Spleen (tissue), 11 donors: ENCODE measurements at regions not wholly inside any gene's neighbourhood (a gene's known extent, or its start where the extent isn't known, plus 50 kb on each side); places are given as distances from the start of the nearest gene placed in this dataset.

Source experiments
- DNase-seq: peaks from one replicate; pipeline ENCODE4 v3.0.0-alpha.2; 2020
- H3K27ac ChIP-seq, 8 donors: fragments of 200-600 bp; sonication (generic) in 7 of 8; 1 replicate in 4 of 8; 2 replicates in 4 of 8; pipeline versions ENCODE4 v1.5.0 to v1.8.0; 2016 to 2021; ENCODE audit warnings: inconsistent platforms in 4 of 8, mild to moderate bottlenecking in 4 of 8, moderate library complexity in 1 of 8
- H3K27me3 ChIP-seq, 7 donors: fragments of 200-600 bp; sonication (generic) in 6 of 7; replicated peaks in 1 of 7; 1 replicate in 4 of 7; 2 replicates in 3 of 7; pipeline versions ENCODE4 v1.5.0 to v1.8.0; 2016 to 2021; ENCODE audit warnings: inconsistent platforms in 3 of 7, mild to moderate bottlenecking in 1 of 7
- H3K36me3 ChIP-seq, 6 donors: fragments of 200-600 bp; sonication (generic) in 5 of 6; 1 replicate in 4 of 6; 2 replicates in 2 of 6; pipeline versions ENCODE4 v1.5.0 to v1.8.0; 2016 to 2021; ENCODE audit warnings: inconsistent platforms in 2 of 6
- H3K4me1 ChIP-seq, 6 donors: fragments of 200-600 bp; sonication (generic) in 5 of 6; 1 replicate in 3 of 6; 2 replicates in 3 of 6; pipeline versions ENCODE4 v1.5.0 to v1.8.0; 2016 to 2021; ENCODE audit warnings: inconsistent platforms in 3 of 6
- H3K4me3 ChIP-seq, 8 donors: fragments of 200-600 bp; sonication (generic) in 7 of 8; 1 replicate in 4 of 8; 2 replicates in 4 of 8; pipeline versions ENCODE4 v1.5.0 to v1.8.0; 2016 to 2021; ENCODE audit warnings: inconsistent platforms in 4 of 8, mild to moderate bottlenecking in 4 of 8, moderate library complexity in 2 of 8
- H3K9me3 ChIP-seq, 8 donors: fragments of 200-600 bp; sonication (generic) in 7 of 8; 1 replicate in 4 of 8; 2 replicates in 4 of 8; pipeline versions ENCODE4 v1.5.0 to v1.8.0; 2016 to 2021; ENCODE audit warnings: inconsistent platforms in 4 of 8
- POLR2A ChIP-seq, 3 donors: fragments of 450-650 bp; IDR thresholded peaks; one replicate each; pipeline ENCODE4 v1.5.1; 2017; ENCODE audit warnings: antibody characterized with exemption in 3 of 3, mild to moderate bottlenecking in 1 of 3
- POLR2AphosphoS5 ChIP-seq, 3 donors: sonication (generic); formaldehyde crosslinking; IDR thresholded peaks; one replicate each; pipeline ENCODE4 v1.5.1; 2017; ENCODE audit warnings: antibody characterized with exemption in 3 of 3
- WGBS, 5 donors: extraction: QIAGEN DNeasy Blood & Tissue Kit in 3 of 5; methylation state at CpG; one replicate each; pipeline versions ENCODE4 v1.1.5 to v1.1.7; 2013 to 2018; 5-methylcytosine and 5-hydroxymethylcytosine counted together
- intact Hi-C: fragments of 100-400 bp; cut with DNase I; formaldehyde crosslinking; loops from one replicate; pipeline ENCODE4 v1.15.0; 2023; ENCODE audit warnings: low total_unique reads
- TF ChIP-seq, protein P1 (sequence below), 11 experiments: fragments of 200-600 bp in 7 of 11; fragments of 450-650 bp in 4 of 11; sonication (generic) in 4 of 11; IDR thresholded peaks in 8 of 11; conservative IDR thresholded peaks in 3 of 11; 1 replicate in 7 of 11; 2 replicates in 4 of 11; pipeline versions ENCODE4 v1.4.0 to v1.8.0; 2016 to 2021; ENCODE audit warnings: antibody characterized with exemption in 11 of 11, inconsistent platforms in 4 of 11, mild to moderate bottlenecking in 1 of 11
- donor health status: healthy with polysubstance abuse.
- donor health status: DM: no; HTN: no; CAD: no; lungs with moderate emphysema.
- donor health status: DM: no; HTN: no; CAD: no.
- donor health status: Bipolar disorder and iron deficiency.
- donor health status: healthy.
- donor health status: DM: no; HTN: no; CAD: no.
- donor health status: DM: yes; HTN: yes; CAD: no.

DNA sequence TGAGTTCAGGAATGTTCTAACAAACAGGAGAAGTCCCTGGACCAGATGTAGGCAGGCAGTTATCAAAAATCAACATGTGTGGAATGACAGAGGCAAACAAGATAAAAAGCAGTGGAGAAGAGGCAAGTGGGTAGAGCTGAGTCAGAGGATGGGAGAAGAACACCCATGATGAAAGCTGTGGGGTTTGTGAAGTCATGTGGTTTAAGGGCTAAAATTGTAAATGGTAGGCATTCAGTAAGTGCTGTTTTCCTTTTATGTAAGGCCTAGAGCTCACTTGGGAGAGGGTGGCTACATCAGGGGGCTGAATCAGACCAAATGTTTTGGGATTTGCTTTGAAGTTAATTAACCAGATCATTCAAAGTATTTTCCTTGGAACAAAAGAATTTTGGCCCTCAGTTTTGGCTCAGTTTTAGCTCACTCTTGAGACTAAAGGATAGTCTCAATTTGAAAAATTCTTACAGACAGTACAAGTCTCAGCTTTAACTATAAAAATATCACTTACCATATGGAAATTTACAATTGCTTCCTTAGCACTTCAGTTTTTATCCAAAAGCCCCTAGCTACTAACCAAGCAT is 114.5 kb upstream of the PCDH7 start:
- TF ChIP-seq POLR2A (IDR thresholded peaks at IDR 0.05) (no peak), POLR2AphosphoS5 (IDR thresholded peaks at IDR 0.05) (no peak)
- TF ChIP-seq, protein P1, sequence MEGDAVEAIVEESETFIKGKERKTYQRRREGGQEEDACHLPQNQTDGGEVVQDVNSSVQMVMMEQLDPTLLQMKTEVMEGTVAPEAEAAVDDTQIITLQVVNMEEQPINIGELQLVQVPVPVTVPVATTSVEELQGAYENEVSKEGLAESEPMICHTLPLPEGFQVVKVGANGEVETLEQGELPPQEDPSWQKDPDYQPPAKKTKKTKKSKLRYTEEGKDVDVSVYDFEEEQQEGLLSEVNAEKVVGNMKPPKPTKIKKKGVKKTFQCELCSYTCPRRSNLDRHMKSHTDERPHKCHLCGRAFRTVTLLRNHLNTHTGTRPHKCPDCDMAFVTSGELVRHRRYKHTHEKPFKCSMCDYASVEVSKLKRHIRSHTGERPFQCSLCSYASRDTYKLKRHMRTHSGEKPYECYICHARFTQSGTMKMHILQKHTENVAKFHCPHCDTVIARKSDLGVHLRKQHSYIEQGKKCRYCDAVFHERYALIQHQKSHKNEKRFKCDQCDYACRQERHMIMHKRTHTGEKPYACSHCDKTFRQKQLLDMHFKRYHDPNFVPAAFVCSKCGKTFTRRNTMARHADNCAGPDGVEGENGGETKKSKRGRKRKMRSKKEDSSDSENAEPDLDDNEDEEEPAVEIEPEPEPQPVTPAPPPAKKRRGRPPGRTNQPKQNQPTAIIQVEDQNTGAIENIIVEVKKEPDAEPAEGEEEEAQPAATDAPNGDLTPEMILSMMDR (IDR thresholded peaks at IDR 0.05 in 8 of 11, conservative IDR thresholded peaks at IDR 0.05 in 3 of 11), result no peak
- Histone ChIP-seq H3K36me3 (no peaks in the 10 kb centered on the region), H3K27ac (no peak overlapping the region), H3K27me3 (no peaks in the 10 kb centered on the region), H3K4me3 (no peak overlapping the region), H3K4me1 (no peaks in the 10 kb centered on the region), H3K9me3 (peaks cover 0 to 23% (median 8%) of the 10 kb centered on the region in 8 donors)
- DNase-seq, result no peak
- intact Hi-C loops, result no loop called here

DNA sequence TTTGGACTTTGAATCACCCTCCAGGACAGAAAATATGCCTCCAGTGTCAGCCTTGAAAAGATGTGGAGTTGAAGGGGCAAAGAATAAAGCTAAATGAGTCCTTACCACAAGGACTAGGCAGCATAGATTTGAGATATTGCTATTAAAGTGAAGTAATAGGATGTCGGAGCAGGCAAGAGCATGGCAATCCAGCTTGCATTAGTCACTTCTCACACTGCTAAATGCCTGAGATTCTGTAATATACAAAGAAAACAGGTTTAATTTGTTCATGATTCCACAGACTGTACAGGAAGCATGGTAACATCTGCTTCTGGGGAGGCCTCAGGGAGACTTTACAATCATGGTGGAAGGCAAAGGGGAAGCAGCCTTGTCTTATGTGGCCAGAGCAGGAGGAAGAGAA is 109.8 kb upstream of the PCDH7 start:
- no peaks in the 10 kb centered on the region for H3K36me3 ChIP-seq
- H3K9me3 ChIP-seq, result peaks cover 0 to 10% (median 2%) of the 10 kb centered on the region in 8 donors
- no peaks in the 10 kb centered on the region for H3K4me1 ChIP-seq
- TF ChIP-seq, protein P1 (IDR thresholded peaks at IDR 0.05 in 8 of 11, conservative IDR thresholded peaks at IDR 0.05 in 3 of 11), result no peak
- TF ChIP-seq POLR2AphosphoS5 (IDR thresholded peaks at IDR 0.05) (no peak), POLR2A (IDR thresholded peaks at IDR 0.05) (no peak)
- WGBS, 5 donors, result 84 to 95% (median 92%) methylated on average over 1 of the region's 1 CpG
- intact Hi-C loops, result no loop called here
- no peak overlapping the region for H3K27ac ChIP-seq
- no peaks in the 10 kb centered on the region for H3K27me3 ChIP-seq
- no peak overlapping the region for H3K4me3 ChIP-seq
- DNase-seq, result no peak

DNA sequence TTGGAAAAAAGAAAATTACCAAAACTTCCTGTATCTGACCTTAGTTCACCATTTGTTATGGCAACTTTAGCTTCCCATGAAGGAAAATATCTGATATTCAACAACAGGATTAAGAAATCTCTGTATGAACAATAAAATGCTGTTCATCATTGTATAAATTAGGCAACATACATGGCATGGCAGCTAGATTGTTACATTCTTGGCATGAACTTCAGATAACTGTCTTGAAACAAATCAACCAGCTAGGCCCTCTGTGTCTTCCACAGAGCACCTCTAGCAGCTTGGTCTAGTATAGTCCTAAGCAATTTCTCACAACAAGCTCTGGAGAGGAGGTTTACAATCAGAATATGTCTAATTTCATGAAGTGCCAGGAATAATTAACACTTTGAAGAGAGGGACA is 105.4 kb upstream of the PCDH7 start:
- Histone ChIP-seq H3K4me1 (no peaks in the 10 kb centered on the region), H3K36me3 (no peaks in the 10 kb centered on the region), H3K27ac (no peak overlapping the region), H3K9me3 (peaks cover 0 to 7% (median 0%) of the 10 kb centered on the region in 8 donors), H3K4me3 (no peak overlapping the region), H3K27me3 (no peaks in the 10 kb centered on the region)
- TF ChIP-seq, protein P1 (IDR thresholded peaks at IDR 0.05 in 8 of 11, conservative IDR thresholded peaks at IDR 0.05 in 3 of 11), result no peak
- TF ChIP-seq POLR2A (IDR thresholded peaks at IDR 0.05) (no peak), POLR2AphosphoS5 (IDR thresholded peaks at IDR 0.05) (no peak)
- DNase-seq, result no peak
- intact Hi-C loops, result no loop called here

DNA sequence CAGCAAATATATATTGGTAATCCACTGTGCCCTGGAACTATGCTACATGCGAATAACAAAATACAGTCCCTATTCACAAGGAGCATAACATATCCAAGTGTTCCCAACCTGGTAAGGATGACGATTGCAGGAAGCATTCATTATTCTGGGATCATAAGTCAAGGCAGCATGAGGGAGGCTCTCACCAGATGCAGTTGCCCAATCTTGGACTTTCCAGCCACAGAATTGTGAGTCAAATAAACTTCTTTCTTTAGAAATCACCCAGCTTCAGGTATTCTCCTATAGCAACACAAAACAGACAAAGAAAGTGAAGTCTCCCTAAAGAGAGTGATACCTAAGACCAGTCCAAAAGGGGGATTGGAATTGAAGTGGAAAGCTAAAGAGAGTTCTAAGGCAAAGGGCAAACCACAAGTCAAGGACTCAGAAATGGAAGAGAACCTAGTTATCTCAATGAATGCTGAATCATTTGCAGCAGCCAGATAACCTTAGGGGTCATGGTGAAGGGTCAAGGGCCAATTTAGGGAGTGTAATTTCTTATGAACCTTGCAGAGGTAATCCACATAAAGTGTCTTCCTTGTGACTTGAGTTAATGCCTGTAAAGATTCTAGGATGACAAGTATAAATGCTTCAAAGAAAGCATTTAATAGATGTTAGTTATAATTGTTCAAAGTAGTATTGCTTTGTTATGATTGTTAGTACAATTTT is 103.1 kb upstream of the PCDH7 start:
- intact Hi-C loops, result no loop called here
- no peak for DNase-seq
- 78 to 92% (median 85%) methylated on average over 2 of the region's 2 CpGs for WGBS, 5 donors

More for the DNA sequence above, 103.1 kb upstream of the PCDH7 start:
- TF ChIP-seq POLR2A (IDR thresholded peaks at IDR 0.05), result no peak
- TF ChIP-seq POLR2AphosphoS5 (IDR thresholded peaks at IDR 0.05), result no peak
- TF ChIP-seq, protein P1 (IDR thresholded peaks at IDR 0.05 in 8 of 11, conservative IDR thresholded peaks at IDR 0.05 in 3 of 11), result no peak
- Histone ChIP-seq H3K4me3 (no peak overlapping the region), H3K9me3 (peaks cover 0 to 7% (median 0%) of the 10 kb centered on the region in 8 donors), H3K36me3 (no peaks in the 10 kb centered on the region), H3K27me3 (no peaks in the 10 kb centered on the region), H3K4me1 (no peaks in the 10 kb centered on the region), H3K27ac (no peak overlapping the region)
